Testis (tissue), 2 donors: ENCODE measurements at regions not wholly inside any gene's neighbourhood (a gene's known extent, or its start where the extent isn't known, plus 50 kb on each side); places are given as distances from the start of the nearest gene placed in this dataset.

ENCODE experiments used
- CTCF ChIP-seq, 3 experiments: fragments of 450-650 bp in 2 of 3; fragments of 200-600 bp in 1 of 3; sonication (generic) in 1 of 3; IDR thresholded peaks; one replicate each; pipeline ENCODE4 v1.5.1; 2016 to 2019; ENCODE audit warnings: antibody characterized with exemption in 3 of 3, mild to moderate bottlenecking in 2 of 3, moderate library complexity in 1 of 3
- POLR2A ChIP-seq: fragments of 450-650 bp; IDR thresholded peaks from one replicate; pipeline ENCODE4 v1.6.1; 2017; ENCODE audit warnings: antibody characterized with exemption, mild to moderate bottlenecking, moderate library complexity

- TF ChIP-seq CTCF (IDR thresholded peaks at IDR 0.05): no peak
- no peak for TF ChIP-seq POLR2A
Measured at GRCh38 chr6:99079058-99079457, 131.3 kb upstream of the FBXL4 start.
